PC-3 (cell line): ENCODE measurements at regions not wholly inside any gene's neighbourhood (a gene's known extent, or its start where the extent isn't known, plus 50 kb on each side); places are given as distances from the start of the nearest gene placed in this dataset.

Experiments
- CTCF ChIP-seq: fragments of 300-600 bp; sonication (generic); conservative IDR thresholded peaks from 2 replicates; pipeline ENCODE4 v1.5.1; 2017; ENCODE audit warnings: antibody characterized with exemption, low read depth, mild to moderate bottlenecking, low read length
- EZH2 ChIP-seq: fragments of 300-600 bp; sonication (generic); IDR thresholded peaks from one replicate; pipeline ENCODE4 v1.6.1; 2017; ENCODE audit warnings: antibody characterized with exemption, mild to moderate bottlenecking, low read length; ENCODE audit not compliant: unreplicated experiment
- EZH2phosphoT487 ChIP-seq: fragments of 300-600 bp; sonication (generic); IDR thresholded peaks from 2 replicates; pipeline ENCODE4 v1.6.1; 2018; ENCODE audit warnings: mild to moderate bottlenecking, antibody characterized with exemption, low read length, borderline replicate concordance

DNA sequence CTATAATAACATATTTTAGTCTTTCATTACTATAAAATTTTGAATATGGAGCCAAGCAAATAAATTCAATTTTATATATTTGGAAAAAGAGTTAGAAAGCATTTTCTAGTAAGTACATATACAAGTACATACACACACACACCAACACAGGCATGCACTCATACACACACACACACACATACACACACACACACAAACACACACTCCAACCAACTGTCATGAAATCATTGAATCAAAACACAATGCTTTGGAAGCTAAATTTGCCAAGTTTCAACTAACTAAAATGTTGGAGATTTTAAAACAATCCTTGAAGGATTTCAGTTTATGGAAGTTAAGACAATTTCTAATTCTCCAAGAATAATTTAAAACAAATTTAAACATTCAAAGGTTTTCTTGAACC is 283.2 kb downstream of the TAF11L14 start:
- TF ChIP-seq CTCF (no peak), EZH2 (no peak), EZH2phosphoT487 (no peak)
